ENCODE measurements at regions not wholly inside any gene's neighbourhood (a gene's known extent, or its start where the extent isn't known, plus 50 kb on each side); places are given as distances from the start of the nearest gene placed in this dataset.

- Histone ChIP-seq H3K4me1 (ENCODE audit: insufficient read depth, low read length) (no peaks in the 10 kb centered on the region), H2AFZ (ENCODE audit: low read length) (no peak overlapping the region), H3K56ac (ENCODE audit: insufficient read length, low read depth, low read length) (no peak overlapping the region), H3K79me1 (ENCODE audit: insufficient read depth, low read depth, low read length, poor library complexity, severe bottlenecking) (no peaks in the 10 kb centered on the region), H3T11ph (ENCODE audit: low read length) (no peak overlapping the region), H3K14ac (ENCODE audit: insufficient read depth, low read length) (no peak overlapping the region), H3K18ac (ENCODE audit: insufficient read length, low read depth, low read length) (no peak overlapping the region), H3K4ac (ENCODE audit: low read depth, low read length) (no peak overlapping the region), H2BK20ac (ENCODE audit: low read depth, low read length, poor library complexity, severe bottlenecking) (no peak overlapping the region), H2BK15ac (ENCODE audit: low read depth, low read length) (no peak overlapping the region), H4K91ac (ENCODE audit: insufficient read length, low read depth, low read length) (no peak overlapping the region), H3K27me3 (ENCODE audit: insufficient read depth, low read length) (no peaks in the 10 kb centered on the region), H3K9me3 (ENCODE audit: control insufficient read depth, low read depth, low read length) (no peaks in the 10 kb centered on the region), H4K8ac (replicated peaks; ENCODE audit: insufficient read length, low read depth, low read length) (no peak overlapping the region), H4K20me1 (ENCODE audit: control insufficient read depth, insufficient read depth, insufficient read length) (no peaks in the 10 kb centered on the region), H3K9ac (ENCODE audit: extremely low read depth, insufficient read length, low read length) (no peak overlapping the region), H3K27ac (ENCODE audit: insufficient read length, low read depth, low read length) (no peak overlapping the region), H3K4me2 (ENCODE audit: insufficient read depth, insufficient read length, low read length) (no peak overlapping the region), H2BK12ac (ENCODE audit: insufficient read length, low read depth, low read length) (no peak overlapping the region), H3K23ac (ENCODE audit: insufficient read length, low read depth, low read length) (no peak overlapping the region), H3K79me2 (ENCODE audit: insufficient read depth, low read length) (no peaks in the 10 kb centered on the region), H2BK5ac (ENCODE audit: insufficient read length, low read length) (no peak overlapping the region), H2AK5ac (ENCODE audit: insufficient read length, low read length) (no peak overlapping the region), H2BK120ac (ENCODE audit: low read depth, low read length, poor library complexity, severe bottlenecking) (no peak overlapping the region), H3K23me2 (ENCODE audit: insufficient read length, low read depth, low read length, poor library complexity, severe bottlenecking) (no peaks in the 10 kb centered on the region), H4K5ac (ENCODE audit: insufficient read length, low read depth, low read length) (no peak overlapping the region)
- Mint-ChIP-seq H3K4me1 (peaks cover 5 to 7% of the 10 kb centered on the region in 2 experiments; a peak in 2 of 4 replicates), H3K27ac (no peak overlapping the region; a peak in 1 of 7 replicates), H3K4me3 (no peak overlapping the region), H3K9me3 (no peaks in the 10 kb centered on the region), H3K27me3 (ENCODE audit: low read depth) (no peaks in the 10 kb centered on the region), H3K36me3 (ENCODE audit: insufficient read depth in 1 of 3, low read depth in 3 of 3) (no peaks in the 10 kb centered on the region)
- TF ChIP-seq, protein P1, sequence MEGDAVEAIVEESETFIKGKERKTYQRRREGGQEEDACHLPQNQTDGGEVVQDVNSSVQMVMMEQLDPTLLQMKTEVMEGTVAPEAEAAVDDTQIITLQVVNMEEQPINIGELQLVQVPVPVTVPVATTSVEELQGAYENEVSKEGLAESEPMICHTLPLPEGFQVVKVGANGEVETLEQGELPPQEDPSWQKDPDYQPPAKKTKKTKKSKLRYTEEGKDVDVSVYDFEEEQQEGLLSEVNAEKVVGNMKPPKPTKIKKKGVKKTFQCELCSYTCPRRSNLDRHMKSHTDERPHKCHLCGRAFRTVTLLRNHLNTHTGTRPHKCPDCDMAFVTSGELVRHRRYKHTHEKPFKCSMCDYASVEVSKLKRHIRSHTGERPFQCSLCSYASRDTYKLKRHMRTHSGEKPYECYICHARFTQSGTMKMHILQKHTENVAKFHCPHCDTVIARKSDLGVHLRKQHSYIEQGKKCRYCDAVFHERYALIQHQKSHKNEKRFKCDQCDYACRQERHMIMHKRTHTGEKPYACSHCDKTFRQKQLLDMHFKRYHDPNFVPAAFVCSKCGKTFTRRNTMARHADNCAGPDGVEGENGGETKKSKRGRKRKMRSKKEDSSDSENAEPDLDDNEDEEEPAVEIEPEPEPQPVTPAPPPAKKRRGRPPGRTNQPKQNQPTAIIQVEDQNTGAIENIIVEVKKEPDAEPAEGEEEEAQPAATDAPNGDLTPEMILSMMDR (conservative IDR thresholded peaks at IDR 0.05), result no peak
- WGBS (ENCODE audit: extremely low coverage, insufficient read length, low lambda C conversion rate), result no CpG with 5 or more reads among the region's 4 CpGs
- no peak for DNase-seq
These were observed 265.0 kb upstream of the LRIG3 start for GRCh38 chr12:59185295-59185694.
